ENCODE measurements at regions not wholly inside any gene's neighbourhood (a gene's known extent, or its start where the extent isn't known, plus 50 kb on each side); places are given as distances from the start of the nearest gene placed in this dataset.

GRCh38 chr6:98352348-98352747, 482.0 kb upstream of the POU3F2 start (continued):
- TF ChIP-seq MEF2A (IDR thresholded peaks at IDR 0.05; ENCODE audit: insufficient read depth, low read depth, low read length): no peak
- TF ChIP-seq EGR1 (IDR thresholded peaks at IDR 0.05; ENCODE audit: borderline replicate concordance in 1 of 2, low read depth in 2 of 2, low read length in 2 of 2): no peak
- no peak for TF ChIP-seq CBX3 (IDR thresholded peaks at IDR 0.05; ENCODE audit: borderline replicate concordance, low read depth)
- TF ChIP-seq ZBED1 (IDR thresholded peaks at IDR 0.05; ENCODE audit: borderline replicate concordance): no peak
- TF ChIP-seq ZNF592 (IDR thresholded peaks at IDR 0.05): no peak

DNA sequence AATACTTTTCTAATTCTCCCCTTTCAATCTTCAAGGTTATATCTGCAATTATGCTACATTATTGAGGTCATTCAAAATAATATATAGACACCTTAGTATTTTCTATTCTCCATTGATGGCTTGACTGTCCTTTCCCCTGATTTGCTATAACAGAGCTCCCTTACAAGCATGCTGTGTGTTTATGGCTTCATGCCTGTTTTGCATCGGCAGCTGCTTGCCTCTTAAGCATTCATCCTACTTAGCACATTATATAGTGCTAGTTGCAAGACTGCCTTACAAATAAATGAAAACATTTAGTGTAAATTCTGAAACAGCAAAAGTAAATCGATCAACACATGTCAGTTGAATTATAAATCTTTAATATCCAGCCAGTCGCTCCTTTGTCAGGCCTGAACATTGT, 476.2 kb upstream of the POU3F2 start:
- H3K4me3 ChIP-seq: no peak overlapping the region
- BruUV-seq (replicated peaks): no TSS peak
- ChIA-PET RAD21 (ENCODE audit: unreplicated experiment) (no interaction called here), POLR2A (no interaction called here), SMC1A (ENCODE audit: uncharacterized antibody, unreplicated experiment) (no interaction called here), CTCF (no interaction called here)
- H3K27me3 ChIP-seq (replicated peaks in 1 of 2; ENCODE audit: control insufficient read depth in 2 of 2, insufficient read depth in 2 of 2, low read length in 1 of 2): no peaks in the 10 kb centered on the region
- no peaks in the 10 kb centered on the region for H3K79me2 ChIP-seq (ENCODE audit: control insufficient read depth, insufficient read depth, low read length)
- no peaks in the 10 kb centered on the region for H3K4me1 ChIP-seq (ENCODE audit: control insufficient read depth, insufficient read depth, low read length)
- H3K4me2 ChIP-seq (ENCODE audit: control insufficient read depth, insufficient read depth): no peak overlapping the region
- ATAC-seq (no peak), DNase-seq (ENCODE audit: low read depth, low spot score) (no peak), FAIRE-seq (no peak)
- intact Hi-C loops (cut with micrococcal nuclease; ENCODE audit: unreplicated experiment): no loop called here
- H4K20me1 ChIP-seq (ENCODE audit: control insufficient read depth, insufficient read depth): no peaks in the 10 kb centered on the region
- H3K36me3 ChIP-seq (ENCODE audit: control insufficient read depth in 2 of 2, insufficient read depth in 2 of 2, low read length in 1 of 2): no peaks in the 10 kb centered on the region
- no peak overlapping the region for H3K27ac ChIP-seq (ENCODE audit: control insufficient read depth, insufficient read depth)
- no peaks in the 10 kb centered on the region for H3K9me3 ChIP-seq (replicated peaks; ENCODE audit: control insufficient read depth, insufficient read depth, low read length)
- in situ Hi-C loops (cut with MboI): no loop called here
- H2AFZ ChIP-seq (ENCODE audit: control insufficient read depth, low read depth, low read length): no peak overlapping the region
- 13% methylated on average over 3 of the region's 3 CpGs for WGBS (ENCODE audit: insufficient coverage, insufficient replicate concordance, low lambda C conversion rate, missing lambda C conversion rate)
- no peak overlapping the region for H3K9ac ChIP-seq (ENCODE audit: control insufficient read depth, insufficient read depth, low read length)
- TF ChIP-seq HDAC6 (IDR thresholded peaks at IDR 0.05; ENCODE audit: unreplicated experiment) (no peak), HDAC2 (IDR thresholded peaks at IDR 0.05) (no peak), ELK1 (IDR thresholded peaks at IDR 0.05; ENCODE audit: low read depth, low read length) (no peak), WRNIP1 (IDR thresholded peaks at IDR 0.05; ENCODE audit: borderline replicate concordance, low read depth, low read length) (no peak), YBX1 (IDR thresholded peaks at IDR 0.05) (no peak), YY1 (IDR thresholded peaks at IDR 0.05; ENCODE audit: low read depth, low read length) (no peak), BHLHE40 (IDR thresholded peaks at IDR 0.05; ENCODE audit: borderline replicate concordance in 1 of 2, low read depth in 2 of 2, low read length in 1 of 2) (no peak), EP300 (IDR thresholded peaks at IDR 0.05; ENCODE audit: borderline replicate concordance in 1 of 2, control insufficient read depth in 1 of 2, low read depth in 2 of 2, low read length in 2 of 2) (no peak)
- TF ChIP-seq, protein P1, sequence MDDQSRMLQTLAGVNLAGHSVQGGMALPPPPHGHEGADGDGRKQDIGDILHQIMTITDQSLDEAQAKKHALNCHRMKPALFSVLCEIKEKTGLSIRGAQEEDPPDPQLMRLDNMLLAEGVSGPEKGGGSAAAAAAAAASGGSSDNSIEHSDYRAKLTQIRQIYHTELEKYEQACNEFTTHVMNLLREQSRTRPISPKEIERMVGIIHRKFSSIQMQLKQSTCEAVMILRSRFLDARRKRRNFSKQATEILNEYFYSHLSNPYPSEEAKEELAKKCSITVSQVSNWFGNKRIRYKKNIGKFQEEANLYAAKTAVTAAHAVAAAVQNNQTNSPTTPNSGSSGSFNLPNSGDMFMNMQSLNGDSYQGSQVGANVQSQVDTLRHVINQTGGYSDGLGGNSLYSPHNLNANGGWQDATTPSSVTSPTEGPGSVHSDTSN (IDR thresholded peaks at IDR 0.05; ENCODE audit: insufficient replicate concordance, low read depth, low read length): no peak

Data from GM12878 (cell line).